K562 (cell line): ENCODE measurements at regions not wholly inside any gene's neighbourhood (a gene's known extent, or its start where the extent isn't known, plus 50 kb on each side); places are given as distances from the start of the nearest gene placed in this dataset.

Experiments used
- ATAC-seq: fragments of 200-7000 bp; cut with Tn5 transposase; 3 replicates; pipeline ENCODE4 v1.9.1; 2020; ENCODE audit warnings: moderate library complexity
- BruUV-seq: library from RNA; stranded (reverse); fragments of 400-500 nt; replicated peaks from 2 replicates; lab custom pipeline; 2021; lab: Mats Ljungman, UMichigan
- CTCF ChIA-PET: fragments of 300-600 bp; formaldehyde crosslinking; extraction: SDS; loops from one replicate; lab custom pipeline; 2021; ENCODE audit warnings: low intra/inter-chr PET ratio; lab: Yijun Ruan, JAX
- POLR2A ChIA-PET: fragments of 300-600, 350-650 bp; sonication (Branson Sonifier 250); formaldehyde crosslinking; extraction: SDS; loops from one replicate; lab custom pipeline; 2021; ENCODE audit warnings: antibody characterized with exemption, inconsistent platforms; lab: Yijun Ruan, JAX
- DNase-seq, 4 experiments: peaks; one replicate each; pipeline versions ENCODE4 v3.0.0 to v3.0.0-alpha.2; 2011 to 2018; ENCODE audit warnings: low spot score in 3 of 4, mixed read lengths in 3 of 4; ENCODE audit errors: extremely low read depth in 1 of 4
- FAIRE-seq: peaks from 2 replicates; lab custom pipeline; 2011; peaks lifted over from hg19 to GRCh38; lab: Jason Lieb, UNC
- H2AFZ ChIP-seq: 2 replicates; pipeline ENCODE4 v1.6.0; 2011; ENCODE audit warnings: low read depth, low read length, control low read depth, inconsistent platforms
- H3K27ac ChIP-seq: fragments of 200-600 bp; 3 replicates; pipeline ENCODE4 v1.8.0; 2011; ENCODE audit warnings: low read depth, mild to moderate bottlenecking, control low read depth, inconsistent platforms, low read length, moderate library complexity, mixed read lengths; ENCODE audit errors: extremely low read depth
- H3K27me3 ChIP-seq, 2 experiments: fragments of 300-600 bp in 1 of 2; 2 replicates in 1 of 2; 3 replicates in 1 of 2; pipeline versions ENCODE4 v1.6.0 to v1.8.0; 2011; ENCODE audit warnings: inconsistent platforms in 2 of 2, low read length in 2 of 2, mild to moderate bottlenecking in 1 of 2, mixed read lengths in 1 of 2, moderate library complexity in 1 of 2; ENCODE audit not compliant: control insufficient read depth in 2 of 2, insufficient read depth in 2 of 2
- H3K36me3 ChIP-seq: fragments of 300-600 bp; 3 replicates; pipeline ENCODE4 v1.8.0; 2011; ENCODE audit warnings: mild to moderate bottlenecking, low read length, inconsistent platforms; ENCODE audit not compliant: control insufficient read depth, insufficient read depth
- H3K4me1 ChIP-seq, 2 experiments: fragments of 200-600 bp in 1 of 2; replicated peaks in 1 of 2; 2 replicates in 1 of 2; 3 replicates in 1 of 2; pipeline versions ENCODE4 v1.5.1 to v1.8.0; 2011; ENCODE audit warnings: inconsistent platforms in 2 of 2, low read length in 2 of 2, mild to moderate bottlenecking in 1 of 2, mixed read lengths in 1 of 2, moderate library complexity in 1 of 2; ENCODE audit not compliant: control insufficient read depth in 2 of 2, insufficient read depth in 2 of 2
- H3K4me2 ChIP-seq: 2 replicates; pipeline ENCODE4 v1.6.1; 2011; ENCODE audit warnings: low read length, control low read depth, inconsistent platforms, mixed read lengths; ENCODE audit not compliant: insufficient read depth
- H3K4me3 ChIP-seq: fragments of 200-600 bp; sonication (generic), shearing (Covaris generic); 2 replicates; pipeline ENCODE4 v1.5.1; 2016; ENCODE audit warnings: control low read depth, inconsistent platforms
- H3K79me2 ChIP-seq: fragments of 200-600 bp; 3 replicates; pipeline ENCODE4 v1.8.0; 2011; ENCODE audit warnings: low read length, inconsistent platforms; ENCODE audit not compliant: control insufficient read depth, insufficient read depth
- H3K9ac ChIP-seq, 2 experiments: 2 replicates each; pipeline versions ENCODE4 v1.6.0 to v1.6.1; 2011; ENCODE audit warnings: low read depth in 2 of 2, low read length in 2 of 2, control low read depth in 1 of 2, inconsistent platforms in 1 of 2, mild to moderate bottlenecking in 1 of 2, mixed read lengths in 1 of 2; ENCODE audit not compliant: insufficient read depth in 1 of 2
- H3K9me1 ChIP-seq: one replicate; pipeline ENCODE4 v1.6.0; 2011; ENCODE audit warnings: inconsistent platforms, mild to moderate bottlenecking, low read length, moderate library complexity; ENCODE audit not compliant: control insufficient read depth, insufficient read depth
- H3K9me3 ChIP-seq: replicated peaks from 2 replicates; pipeline ENCODE4 v1.5.1; 2011; ENCODE audit warnings: low read depth, low read length, inconsistent platforms; ENCODE audit not compliant: control insufficient read depth, insufficient read depth
- H4K20me1 ChIP-seq: replicated peaks from 2 replicates; pipeline ENCODE4 v1.6.1; 2011; ENCODE audit warnings: low read length, inconsistent platforms, mixed read lengths; ENCODE audit not compliant: control insufficient read depth, insufficient read depth
- COPS2 ChIP-seq: fragments of 450-650 bp; conservative IDR thresholded peaks from 2 replicates; pipeline ENCODE4 v1.6.1; 2016; ENCODE audit warnings: mild to moderate bottlenecking, moderate library complexity
- FOS ChIP-seq: IDR thresholded peaks from 3 replicates; pipeline ENCODE4 v1.6.1; 2011; ENCODE audit not compliant: insufficient read length; ENCODE audit errors: extremely low read depth
- MCM2 ChIP-seq: fragments of 450-650 bp; IDR thresholded peaks from 2 replicates; pipeline ENCODE4 v1.6.1; 2017; ENCODE audit warnings: low read depth, mild to moderate bottlenecking
- PHTF2 ChIP-seq: fragments of 250-450 bp; sonication (Bioruptor Pico); IDR thresholded peaks from 2 replicates; pipeline ENCODE4 v1.5.0; 2021; ENCODE audit warnings: mild to moderate bottlenecking
- RNF2 ChIP-seq: sonication (generic); IDR thresholded peaks from 2 replicates; pipeline ENCODE4 v1.6.1; 2016
- SMARCB1 ChIP-seq: IDR thresholded peaks from 2 replicates; pipeline ENCODE4 v1.6.1; 2011; ENCODE audit warnings: improper control_type of control experiment, low read depth; ENCODE audit not compliant: insufficient read length
- SNRNP70 ChIP-seq: fragments of 200-400 bp; formaldehyde crosslinking; optimal IDR thresholded peaks from 2 replicates; pipeline ENCODE3; 2017; ENCODE audit warnings: low read depth, low read length
- TEAD1 ChIP-seq, 2 experiments: fragments of 450-650 bp in 1 of 2; sonication (generic) in 1 of 2; formaldehyde crosslinking; IDR thresholded peaks; 2 replicates each; pipeline versions ENCODE4 v1.4.0 to v1.8.0; 2020 to 2022; ENCODE audit warnings: mild to moderate bottlenecking in 2 of 2, missing genetic modification reagents in 1 of 2
- ZNF143 ChIP-seq: sonication (generic); formaldehyde crosslinking; IDR thresholded peaks from 2 replicates; pipeline ENCODE4 v1.9.0; 2022; ENCODE audit warnings: mild to moderate bottlenecking, missing genetic modification reagents
- WGBS: fragments of 100-300 bp; shearing (Covaris generic); methylation state at CpG from one replicate; pipeline ENCODE4 v1.1.6; 2016; ENCODE audit warnings: low coverage, mixed read lengths; ENCODE audit not compliant: insufficient coverage; ENCODE audit errors: missing lambda C conversion rate; 5-methylcytosine and 5-hydroxymethylcytosine counted together
- in situ Hi-C: fragments of 300-500 bp; cut with MboI; formaldehyde crosslinking; loops from 4 replicates; pipeline ENCODE4 v1.15.0; 2018; ENCODE audit warnings: inconsistent platforms, mixed read lengths
- intact Hi-C: fragments of 100-400 bp; cut with micrococcal nuclease; formaldehyde crosslinking; loops from 2 replicates; pipeline ENCODE4 v1.14.2; 2022
- TF ChIP-seq, protein P1 (sequence below), 2 experiments: IDR thresholded peaks; 2 replicates each; pipeline ENCODE4 v1.6.1; 2011; ENCODE audit warnings: borderline replicate concordance in 1 of 2, control low read depth in 1 of 2, low read depth in 1 of 2, low read length in 1 of 2, mild to moderate bottlenecking in 1 of 2, mixed read lengths in 1 of 2, moderate library complexity in 1 of 2; ENCODE audit not compliant: insufficient read depth in 1 of 2, insufficient read length in 1 of 2, poor library complexity in 1 of 2, severe bottlenecking in 1 of 2; ENCODE audit errors: extremely low read depth in 1 of 2
- TF ChIP-seq, protein P2 (sequence below): sonication (generic); formaldehyde crosslinking; IDR thresholded peaks from 2 replicates; pipeline ENCODE4 v1.8.1; 2023; ENCODE audit warnings: mild to moderate bottlenecking, missing genetic modification reagents

DNA sequence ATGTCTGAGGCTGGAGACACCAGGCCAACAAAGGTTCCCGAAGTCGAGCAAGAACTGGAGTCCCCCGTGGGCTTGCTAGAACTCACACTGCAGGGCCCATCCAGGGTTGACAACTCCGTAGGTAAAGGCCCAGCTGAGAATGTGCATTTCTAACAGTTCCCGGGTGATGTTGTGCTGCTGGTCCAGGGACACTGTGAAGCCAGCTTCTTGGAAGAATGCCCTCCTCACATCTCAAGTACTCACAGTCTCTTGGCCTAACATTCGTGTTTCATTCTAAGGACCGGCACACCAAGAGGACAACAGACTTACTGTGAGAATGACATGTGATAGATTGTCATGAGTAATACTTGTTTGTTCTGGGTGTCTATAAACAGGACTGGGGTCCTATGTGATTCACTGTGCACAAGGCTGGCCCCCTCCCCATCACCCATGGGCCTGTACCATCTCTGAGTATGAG, 682.3 kb upstream of the IGFBP3 start:
- BruUV-seq: no TSS peak
- Histone ChIP-seq H3K4me3 (no peak overlapping the region), H3K4me2 (no peak overlapping the region), H3K27me3 (no peaks in the 10 kb centered on the region), H3K4me1 (no peaks in the 10 kb centered on the region), H3K9me3 (no peaks in the 10 kb centered on the region), H3K36me3 (no peaks in the 10 kb centered on the region), H4K20me1 (no peaks in the 10 kb centered on the region), H3K27ac (no peak overlapping the region), H2AFZ (no peak overlapping the region)
- POLR2A ChIA-PET: no interaction called here
- ATAC-seq (no peak), DNase-seq (no peak), FAIRE-seq (no peak)
- 2% methylated on average over 7 of the region's 7 CpGs for WGBS
- no peak for TF ChIP-seq SNRNP70
- TF ChIP-seq ZNF143 (CRISPR knock-in tag): no peak
- no peak for TF ChIP-seq SMARCB1
- TF ChIP-seq PHTF2 (CRISPR knock-in tag): no peak
- no peak for TF ChIP-seq RNF2
- TF ChIP-seq MCM2: no peak
- no peak for TF ChIP-seq TEAD1 (CRISPR knock-in tag; IDR thresholded peaks at IDR 0.05)
- TF ChIP-seq, protein P1, sequence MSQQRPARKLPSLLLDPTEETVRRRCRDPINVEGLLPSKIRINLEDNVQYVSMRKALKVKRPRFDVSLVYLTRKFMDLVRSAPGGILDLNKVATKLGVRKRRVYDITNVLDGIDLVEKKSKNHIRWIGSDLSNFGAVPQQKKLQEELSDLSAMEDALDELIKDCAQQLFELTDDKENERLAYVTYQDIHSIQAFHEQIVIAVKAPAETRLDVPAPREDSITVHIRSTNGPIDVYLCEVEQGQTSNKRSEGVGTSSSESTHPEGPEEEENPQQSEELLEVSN (IDR thresholded peaks at IDR 0.05; ENCODE audit: borderline replicate concordance in 1 of 2, extremely low read depth in 1 of 2, insufficient read depth in 1 of 2, insufficient read length in 1 of 2, low read depth in 1 of 2, low read length in 1 of 2, poor library complexity in 1 of 2, severe bottlenecking in 1 of 2): no peak
- no peak for TF ChIP-seq FOS
- TF ChIP-seq, protein P2, sequence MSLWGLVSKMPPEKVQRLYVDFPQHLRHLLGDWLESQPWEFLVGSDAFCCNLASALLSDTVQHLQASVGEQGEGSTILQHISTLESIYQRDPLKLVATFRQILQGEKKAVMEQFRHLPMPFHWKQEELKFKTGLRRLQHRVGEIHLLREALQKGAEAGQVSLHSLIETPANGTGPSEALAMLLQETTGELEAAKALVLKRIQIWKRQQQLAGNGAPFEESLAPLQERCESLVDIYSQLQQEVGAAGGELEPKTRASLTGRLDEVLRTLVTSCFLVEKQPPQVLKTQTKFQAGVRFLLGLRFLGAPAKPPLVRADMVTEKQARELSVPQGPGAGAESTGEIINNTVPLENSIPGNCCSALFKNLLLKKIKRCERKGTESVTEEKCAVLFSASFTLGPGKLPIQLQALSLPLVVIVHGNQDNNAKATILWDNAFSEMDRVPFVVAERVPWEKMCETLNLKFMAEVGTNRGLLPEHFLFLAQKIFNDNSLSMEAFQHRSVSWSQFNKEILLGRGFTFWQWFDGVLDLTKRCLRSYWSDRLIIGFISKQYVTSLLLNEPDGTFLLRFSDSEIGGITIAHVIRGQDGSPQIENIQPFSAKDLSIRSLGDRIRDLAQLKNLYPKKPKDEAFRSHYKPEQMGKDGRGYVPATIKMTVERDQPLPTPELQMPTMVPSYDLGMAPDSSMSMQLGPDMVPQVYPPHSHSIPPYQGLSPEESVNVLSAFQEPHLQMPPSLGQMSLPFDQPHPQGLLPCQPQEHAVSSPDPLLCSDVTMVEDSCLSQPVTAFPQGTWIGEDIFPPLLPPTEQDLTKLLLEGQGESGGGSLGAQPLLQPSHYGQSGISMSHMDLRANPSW (CRISPR knock-in tag): no peak
- TF ChIP-seq COPS2: no peak
- TF ChIP-seq, all 486 proteins: peak for 0
- CTCF ChIA-PET: no interaction called here
- in situ Hi-C loops (no loop called here), intact Hi-C loops (no loop called here)
- H3K9me1 ChIP-seq: no peaks in the 10 kb centered on the region
- H3K79me2 ChIP-seq: no peaks in the 10 kb centered on the region
- H3K9ac ChIP-seq: no peak overlapping the region
